SK-N-SH (cell line): ENCODE measurements at regions not wholly inside any gene's neighbourhood (a gene's known extent, or its start where the extent isn't known, plus 50 kb on each side); places are given as distances from the start of the nearest gene placed in this dataset.

Experiments
- CTCF ChIA-PET: fragments of 300-600, 350-600 bp; formaldehyde crosslinking; extraction: SDS; loops from one replicate; lab custom pipeline; 2021; lab: Yijun Ruan, JAX
- POLR2A ChIA-PET: fragments of 350-600 bp; sonication (Branson Sonifier 250); formaldehyde crosslinking; extraction: SDS; loops from one replicate; lab custom pipeline; 2020; ENCODE audit warnings: antibody characterized with exemption, inconsistent platforms; lab: Yijun Ruan, JAX
- DNase-seq: peaks from one replicate; pipeline ENCODE4 v3.0.0; 2012
- H2AFZ ChIP-seq: fragments of 200-600 bp; sonication (generic); 2 replicates; pipeline ENCODE4 v1.8.1; 2016; ENCODE audit warnings: antibody characterized with exemption, mild to moderate bottlenecking, low read depth
- H3F3A ChIP-seq: fragments of 200-600 bp; sonication (generic); replicated peaks from 2 replicates; pipeline ENCODE3; 2016; ENCODE audit warnings: antibody characterized with exemption, mild to moderate bottlenecking; ENCODE audit not compliant: insufficient read depth
- H3K27ac ChIP-seq, 2 experiments: fragments of 200-500 bp in 1 of 2; fragments of 200-600 bp in 1 of 2; sonication (Bioruptor generic) in 1 of 2; sonication (generic), shearing (Covaris generic) in 1 of 2; 2 replicates each; pipeline versions ENCODE4 v1.5.1 to v1.6.1; 2014 to 2016; ENCODE audit warnings: low read depth in 2 of 2, inconsistent platforms in 1 of 2, low read length in 1 of 2, mild to moderate bottlenecking in 1 of 2, mixed read lengths in 1 of 2
- H3K27me3 ChIP-seq: fragments of 200-600 bp; sonication (generic), shearing (Covaris generic); 2 replicates; pipeline ENCODE4 v1.6.1; 2016; ENCODE audit warnings: mixed run types; ENCODE audit not compliant: insufficient read depth
- H3K36me3 ChIP-seq, 2 experiments: fragments of 200-500 bp in 1 of 2; fragments of 200-600 bp in 1 of 2; sonication (Bioruptor generic) in 1 of 2; sonication (generic) in 1 of 2; replicated peaks in 1 of 2; 2 replicates each; pipeline versions ENCODE3 to v1.5.1; 2014 to 2016; ENCODE audit warnings: low read length in 1 of 2, mild to moderate bottlenecking in 1 of 2; ENCODE audit not compliant: insufficient read depth in 2 of 2, control insufficient read depth in 1 of 2
- H3K4me1 ChIP-seq, 2 experiments: fragments of 200-500 bp in 1 of 2; fragments of 200-600 bp in 1 of 2; sonication (Bioruptor generic) in 1 of 2; sonication (generic), shearing (Covaris generic) in 1 of 2; 2 replicates each; pipeline versions ENCODE4 v1.5.1 to v1.6.1; 2014 to 2016; ENCODE audit warnings: low read depth in 1 of 2, low read length in 1 of 2, mixed run types in 1 of 2; ENCODE audit not compliant: insufficient read depth in 2 of 2, control insufficient read depth in 1 of 2
- H3K4me2 ChIP-seq: fragments of 200-600 bp; sonication (generic), shearing (Covaris generic); 2 replicates; pipeline ENCODE4 v1.6.1; 2017; ENCODE audit warnings: mixed run types
- H3K4me3 ChIP-seq, 2 experiments: fragments of 200-500 bp in 1 of 2; fragments of 200-600 bp in 1 of 2; sonication (Bioruptor generic) in 1 of 2; sonication (generic), shearing (Covaris generic) in 1 of 2; 2 replicates each; pipeline versions ENCODE4 v1.5.1 to v1.8.1; 2014 to 2016; ENCODE audit warnings: low read depth in 2 of 2, inconsistent platforms in 1 of 2, low read length in 1 of 2, mild to moderate bottlenecking in 1 of 2, mixed read lengths in 1 of 2, moderate library complexity in 1 of 2
- H3K79me2 ChIP-seq: fragments of 200-600 bp; sonication (generic); 2 replicates; pipeline ENCODE4 v1.8.1; 2017; ENCODE audit warnings: mild to moderate bottlenecking; ENCODE audit not compliant: insufficient read depth
- H3K9ac ChIP-seq: fragments of 200-600 bp; sonication (generic); 2 replicates; pipeline ENCODE4 v1.6.1; 2017; ENCODE audit warnings: mixed run types
- H3K9me2 ChIP-seq: fragments of 200-600 bp; sonication (generic); 2 replicates; pipeline ENCODE4 v1.6.1; 2017; ENCODE audit warnings: mixed run types
- H3K9me3 ChIP-seq: fragments of 200-600 bp; sonication (generic); 2 replicates; pipeline ENCODE4 v1.6.1; 2017; ENCODE audit warnings: mixed run types, mild to moderate bottlenecking, moderate library complexity
- H4K20me1 ChIP-seq: fragments of 200-600 bp; sonication (generic); 2 replicates; pipeline ENCODE4 v1.6.1; 2017; ENCODE audit warnings: mild to moderate bottlenecking, mixed run types; ENCODE audit not compliant: insufficient read depth
- ELF1 ChIP-seq: IDR thresholded peaks from 2 replicates; pipeline ENCODE4 v1.4.0; 2012
- EP300 ChIP-seq, 2 experiments: IDR thresholded peaks; 2 replicates each; pipeline versions ENCODE4 v1.4.0 to v1.6.1; 2012; ENCODE audit warnings: borderline replicate concordance in 1 of 2, low read depth in 1 of 2, low read length in 1 of 2
- GABPA ChIP-seq: IDR thresholded peaks from 2 replicates; pipeline ENCODE4 v1.4.0; 2012; ENCODE audit warnings: low read depth, mild to moderate bottlenecking
- MAX ChIP-seq: IDR thresholded peaks from 2 replicates; pipeline ENCODE4 v1.4.0; 2012; ENCODE audit warnings: low read depth
- MEF2A ChIP-seq: IDR thresholded peaks from 2 replicates; pipeline ENCODE4 v1.4.0; 2012; ENCODE audit warnings: low read depth, borderline replicate concordance
- MXI1 ChIP-seq: IDR thresholded peaks from 2 replicates; pipeline ENCODE4 v1.6.1; 2012; ENCODE audit warnings: mild to moderate bottlenecking, low read depth, low read length, improper control_type of control experiment
- NRF1 ChIP-seq: IDR thresholded peaks from 2 replicates; pipeline ENCODE4 v1.6.1; 2012; ENCODE audit warnings: low read depth, mild to moderate bottlenecking, low read length
- RCOR1 ChIP-seq: fragments of 150-350 bp; IDR thresholded peaks from 2 replicates; pipeline ENCODE4 v1.6.1; 2017; ENCODE audit warnings: antibody characterized with exemption, low read length
- SMC3 ChIP-seq: IDR thresholded peaks from 2 replicates; pipeline ENCODE4 v1.6.1; 2012; ENCODE audit warnings: low read depth, low read length, improper control_type of control experiment
- TCF12 ChIP-seq: IDR thresholded peaks from 2 replicates; pipeline ENCODE4 v1.4.0; 2012
- TEAD4 ChIP-seq: IDR thresholded peaks from 2 replicates; pipeline ENCODE4 v1.4.0; 2012; ENCODE audit warnings: mild to moderate bottlenecking, borderline replicate concordance; ENCODE audit not compliant: insufficient read depth
- WGBS: methylation state at CpG from one replicate; pipeline ENCODE4 v1.1.6; 2017; ENCODE audit warnings: low lambda C conversion rate; 5-methylcytosine and 5-hydroxymethylcytosine counted together
- TF ChIP-seq, protein P1 (sequence below): IDR thresholded peaks from 2 replicates; pipeline ENCODE4 v1.6.1; 2012; ENCODE audit warnings: mild to moderate bottlenecking, low read depth, low read length, moderate library complexity
- TF ChIP-seq, protein P2 (sequence below): fragments of 200-600 bp; sonication (generic); IDR thresholded peaks from 2 replicates; pipeline ENCODE4 v1.6.1; 2017; ENCODE audit warnings: antibody characterized with exemption, mild to moderate bottlenecking, moderate library complexity
- TF ChIP-seq, protein P3 (sequence below): IDR thresholded peaks from 2 replicates; pipeline ENCODE4 v1.4.0; 2012; ENCODE audit warnings: low read depth, borderline replicate concordance

GRCh38 chr2:9105601-9106337 is 100.8 kb upstream of the ASAP2 start:
- peak; percentile 34 for DNase-seq
- H3K4me3 ChIP-seq, result no peak overlapping the region
- H3K36me3 ChIP-seq, result no peaks in the 10 kb centered on the region
- no peak for TF ChIP-seq TEAD4
- TF ChIP-seq EP300 (IDR thresholded peaks at IDR 0.05; ENCODE audit: borderline replicate concordance in 1 of 2, low read depth in 1 of 2, low read length in 1 of 2), result no peak
- TF ChIP-seq, protein P1, sequence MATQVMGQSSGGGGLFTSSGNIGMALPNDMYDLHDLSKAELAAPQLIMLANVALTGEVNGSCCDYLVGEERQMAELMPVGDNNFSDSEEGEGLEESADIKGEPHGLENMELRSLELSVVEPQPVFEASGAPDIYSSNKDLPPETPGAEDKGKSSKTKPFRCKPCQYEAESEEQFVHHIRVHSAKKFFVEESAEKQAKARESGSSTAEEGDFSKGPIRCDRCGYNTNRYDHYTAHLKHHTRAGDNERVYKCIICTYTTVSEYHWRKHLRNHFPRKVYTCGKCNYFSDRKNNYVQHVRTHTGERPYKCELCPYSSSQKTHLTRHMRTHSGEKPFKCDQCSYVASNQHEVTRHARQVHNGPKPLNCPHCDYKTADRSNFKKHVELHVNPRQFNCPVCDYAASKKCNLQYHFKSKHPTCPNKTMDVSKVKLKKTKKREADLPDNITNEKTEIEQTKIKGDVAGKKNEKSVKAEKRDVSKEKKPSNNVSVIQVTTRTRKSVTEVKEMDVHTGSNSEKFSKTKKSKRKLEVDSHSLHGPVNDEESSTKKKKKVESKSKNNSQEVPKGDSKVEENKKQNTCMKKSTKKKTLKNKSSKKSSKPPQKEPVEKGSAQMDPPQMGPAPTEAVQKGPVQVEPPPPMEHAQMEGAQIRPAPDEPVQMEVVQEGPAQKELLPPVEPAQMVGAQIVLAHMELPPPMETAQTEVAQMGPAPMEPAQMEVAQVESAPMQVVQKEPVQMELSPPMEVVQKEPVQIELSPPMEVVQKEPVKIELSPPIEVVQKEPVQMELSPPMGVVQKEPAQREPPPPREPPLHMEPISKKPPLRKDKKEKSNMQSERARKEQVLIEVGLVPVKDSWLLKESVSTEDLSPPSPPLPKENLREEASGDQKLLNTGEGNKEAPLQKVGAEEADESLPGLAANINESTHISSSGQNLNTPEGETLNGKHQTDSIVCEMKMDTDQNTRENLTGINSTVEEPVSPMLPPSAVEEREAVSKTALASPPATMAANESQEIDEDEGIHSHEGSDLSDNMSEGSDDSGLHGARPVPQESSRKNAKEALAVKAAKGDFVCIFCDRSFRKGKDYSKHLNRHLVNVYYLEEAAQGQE, result no peak
- no peak for TF ChIP-seq RCOR1
- TF ChIP-seq, protein P2, sequence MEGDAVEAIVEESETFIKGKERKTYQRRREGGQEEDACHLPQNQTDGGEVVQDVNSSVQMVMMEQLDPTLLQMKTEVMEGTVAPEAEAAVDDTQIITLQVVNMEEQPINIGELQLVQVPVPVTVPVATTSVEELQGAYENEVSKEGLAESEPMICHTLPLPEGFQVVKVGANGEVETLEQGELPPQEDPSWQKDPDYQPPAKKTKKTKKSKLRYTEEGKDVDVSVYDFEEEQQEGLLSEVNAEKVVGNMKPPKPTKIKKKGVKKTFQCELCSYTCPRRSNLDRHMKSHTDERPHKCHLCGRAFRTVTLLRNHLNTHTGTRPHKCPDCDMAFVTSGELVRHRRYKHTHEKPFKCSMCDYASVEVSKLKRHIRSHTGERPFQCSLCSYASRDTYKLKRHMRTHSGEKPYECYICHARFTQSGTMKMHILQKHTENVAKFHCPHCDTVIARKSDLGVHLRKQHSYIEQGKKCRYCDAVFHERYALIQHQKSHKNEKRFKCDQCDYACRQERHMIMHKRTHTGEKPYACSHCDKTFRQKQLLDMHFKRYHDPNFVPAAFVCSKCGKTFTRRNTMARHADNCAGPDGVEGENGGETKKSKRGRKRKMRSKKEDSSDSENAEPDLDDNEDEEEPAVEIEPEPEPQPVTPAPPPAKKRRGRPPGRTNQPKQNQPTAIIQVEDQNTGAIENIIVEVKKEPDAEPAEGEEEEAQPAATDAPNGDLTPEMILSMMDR, result no peak
- no peak for TF ChIP-seq MEF2A
- TF ChIP-seq MAX, result no peak
- no peak for TF ChIP-seq ELF1
- TF ChIP-seq NRF1, result no peak
- TF ChIP-seq MXI1, result no peak
- no peak for TF ChIP-seq TCF12
- TF ChIP-seq, protein P3, sequence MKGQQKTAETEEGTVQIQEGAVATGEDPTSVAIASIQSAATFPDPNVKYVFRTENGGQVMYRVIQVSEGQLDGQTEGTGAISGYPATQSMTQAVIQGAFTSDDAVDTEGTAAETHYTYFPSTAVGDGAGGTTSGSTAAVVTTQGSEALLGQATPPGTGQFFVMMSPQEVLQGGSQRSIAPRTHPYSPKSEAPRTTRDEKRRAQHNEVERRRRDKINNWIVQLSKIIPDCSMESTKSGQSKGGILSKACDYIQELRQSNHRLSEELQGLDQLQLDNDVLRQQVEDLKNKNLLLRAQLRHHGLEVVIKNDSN, result no peak
- TF ChIP-seq SMC3, result no peak
- TF ChIP-seq GABPA, result no peak
- CTCF ChIA-PET, result interaction anchor here (1.0 to 1.6 kb wide), 4 partner anchors 10 to 221 kb away, joined by 3 to 5 read pairs (median 4); no protein-coding TSS in a partner anchor
- no peak overlapping the region for H3K4me2 ChIP-seq
- no peak overlapping the region for H3K27ac ChIP-seq
- POLR2A ChIA-PET, result no interaction called here
- no peaks in the 10 kb centered on the region for H3F3A ChIP-seq
- no peaks in the 10 kb centered on the region for H3K9me2 ChIP-seq
- no peaks in the 10 kb centered on the region for H4K20me1 ChIP-seq
- no peaks in the 10 kb centered on the region for H3K9me3 ChIP-seq
- no peaks in the 10 kb centered on the region for H3K27me3 ChIP-seq
- WGBS, result 90% methylated on average over 21 of the region's 21 CpGs
- no peaks in the 10 kb centered on the region for H3K79me2 ChIP-seq
- H3K9ac ChIP-seq, result no peak overlapping the region
- peaks cover 5 to 23% of the 10 kb centered on the region in 2 experiments; a peak in 3 of 4 replicates for H3K4me1 ChIP-seq
- no peak overlapping the region for H2AFZ ChIP-seq
